H1 (cell line): ENCODE measurements at regions not wholly inside any gene's neighbourhood (a gene's known extent, or its start where the extent isn't known, plus 50 kb on each side); places are given as distances from the start of the nearest gene placed in this dataset.

Source experiments
- CTCF ChIP-seq, 3 experiments: IDR thresholded peaks; 1 replicate in 2 of 3; 2 replicates in 1 of 3; pipeline versions ENCODE4 v1.5.1 to v1.6.1; 2011; ENCODE audit warnings: low read length in 3 of 3, mild to moderate bottlenecking in 3 of 3, inconsistent platforms in 2 of 3, low read depth in 1 of 3, moderate library complexity in 1 of 3; ENCODE audit not compliant: insufficient read depth in 1 of 3; ENCODE audit errors: control extremely low read depth in 1 of 3

- TF ChIP-seq CTCF (IDR thresholded peaks at IDR 0.05; ENCODE audit: control extremely low read depth in 1 of 3, insufficient read depth in 1 of 3, low read depth in 1 of 3, low read length in 3 of 3), result no peak
These were observed 135.7 kb upstream of the SEL1L start (continued) for GRCh38 chr14:81669308-81669707.
